Suprapubic skin (tissue), 4 donors: ENCODE measurements at regions not wholly inside any gene's neighbourhood (a gene's known extent, or its start where the extent isn't known, plus 50 kb on each side); places are given as distances from the start of the nearest gene placed in this dataset.

Experiments used
- DNase-seq, 2 donors: peaks; one replicate each; pipeline ENCODE4 v3.0.0-alpha.2; 2019; ENCODE audit warnings: low spot score in 2 of 2
- H3K27ac ChIP-seq: fragments of 200-600 bp; sonication (generic); one replicate; pipeline ENCODE4 v1.5.1; 2019
- H3K27me3 ChIP-seq: fragments of 200-600 bp; sonication (generic); one replicate; pipeline ENCODE4 v1.5.1; 2019
- H3K36me3 ChIP-seq: fragments of 200-600 bp; sonication (generic); one replicate; pipeline ENCODE4 v1.5.1; 2019
- H3K4me1 ChIP-seq: fragments of 200-600 bp; sonication (generic); one replicate; pipeline ENCODE4 v1.5.1; 2019
- H3K4me3 ChIP-seq: fragments of 200-600 bp; sonication (generic); one replicate; pipeline ENCODE4 v1.5.1; 2019; ENCODE audit warnings: mild to moderate bottlenecking
- H3K9me3 ChIP-seq: fragments of 200-600 bp; sonication (generic); one replicate; pipeline ENCODE4 v1.5.1; 2019
- CTCF ChIP-seq, 2 donors: fragments of 200-600 bp in 1 of 2; fragments of 450-650 bp in 1 of 2; sonication (generic) in 1 of 2; IDR thresholded peaks; one replicate each; pipeline ENCODE4 v1.5.1; 2016 to 2019; ENCODE audit warnings: antibody characterized with exemption in 2 of 2, mild to moderate bottlenecking in 1 of 2, moderate library complexity in 1 of 2
- EP300 ChIP-seq: sonication (generic); formaldehyde crosslinking; IDR thresholded peaks from one replicate; pipeline ENCODE4 v1.6.1; 2017; ENCODE audit warnings: antibody characterized with exemption
- POLR2A ChIP-seq, 2 donors: fragments of 450-650 bp; IDR thresholded peaks; one replicate each; pipeline ENCODE4 v1.6.1; 2017; ENCODE audit warnings: antibody characterized with exemption in 2 of 2, mild to moderate bottlenecking in 2 of 2, moderate library complexity in 2 of 2
- POLR2AphosphoS5 ChIP-seq, 3 donors: sonication (generic); formaldehyde crosslinking; IDR thresholded peaks; one replicate each; pipeline ENCODE4 v1.6.1; 2017; ENCODE audit warnings: antibody characterized with exemption in 3 of 3
- WGBS: methylation state at CpG from one replicate; pipeline ENCODE4 v1.1.5; 2018; 5-methylcytosine and 5-hydroxymethylcytosine counted together

- H3K27me3 ChIP-seq: peaks cover 11% of the 10 kb centered on the region
- H3K9me3 ChIP-seq: no peaks in the 10 kb centered on the region
- 73% methylated on average over 4 of the region's 4 CpGs for WGBS
- H3K4me3 ChIP-seq: no peak overlapping the region
- no peaks in the 10 kb centered on the region for H3K4me1 ChIP-seq
- no peak for DNase-seq
- H3K27ac ChIP-seq: no peak overlapping the region
- no peaks in the 10 kb centered on the region for H3K36me3 ChIP-seq
- TF ChIP-seq POLR2A (IDR thresholded peaks at IDR 0.05) (no peak), EP300 (no peak), CTCF (IDR thresholded peaks at IDR 0.05) (no peak), POLR2AphosphoS5 (IDR thresholded peaks at IDR 0.05) (no peak)
Observed at GRCh38 chr10:6699336-6699735, 119.3 kb upstream of the PRKCQ start.

- no peak overlapping the region for H3K4me3 ChIP-seq
- TF ChIP-seq EP300 (no peak), POLR2A (IDR thresholded peaks at IDR 0.05) (no peak), POLR2AphosphoS5 (IDR thresholded peaks at IDR 0.05) (no peak), CTCF (IDR thresholded peaks at IDR 0.05) (no peak)
- H3K27ac ChIP-seq: no peak overlapping the region
- no peaks in the 10 kb centered on the region for H3K36me3 ChIP-seq
- peaks cover 19% of the 10 kb centered on the region for H3K27me3 ChIP-seq
- H3K9me3 ChIP-seq: no peaks in the 10 kb centered on the region
- WGBS: 76% methylated on average over 1 of the region's 1 CpG
- H3K4me1 ChIP-seq: no peaks in the 10 kb centered on the region
- DNase-seq: no peak
Observed at GRCh38 chr10:6695519-6695918, 115.4 kb upstream of the PRKCQ start.

GRCh38 chr10:6694447-6695140, 114.5 kb upstream of the PRKCQ start:
- TF ChIP-seq CTCF (IDR thresholded peaks at IDR 0.05) (no peak), POLR2AphosphoS5 (IDR thresholded peaks at IDR 0.05) (no peak), POLR2A (IDR thresholded peaks at IDR 0.05) (no peak), EP300 (no peak)
- Histone ChIP-seq H3K9me3 (no peaks in the 10 kb centered on the region), H3K27ac (no peak overlapping the region), H3K36me3 (no peaks in the 10 kb centered on the region), H3K27me3 (peaks cover 19% of the 10 kb centered on the region), H3K4me1 (no peaks in the 10 kb centered on the region), H3K4me3 (no peak overlapping the region)
- DNase-seq: no peak
- WGBS: 69% methylated on average over 8 of the region's 8 CpGs

GRCh38 chr10:6692856-6693255, 112.8 kb upstream of the PRKCQ start:
- H3K9me3 ChIP-seq: no peaks in the 10 kb centered on the region
- no peak for DNase-seq
- no peak overlapping the region for H3K27ac ChIP-seq
- H3K36me3 ChIP-seq: no peaks in the 10 kb centered on the region
- H3K4me1 ChIP-seq: no peaks in the 10 kb centered on the region
- no peak overlapping the region for H3K4me3 ChIP-seq
- WGBS: 95% methylated on average over 7 of the region's 7 CpGs
- peaks cover 22% of the 10 kb centered on the region for H3K27me3 ChIP-seq
- TF ChIP-seq POLR2AphosphoS5 (IDR thresholded peaks at IDR 0.05): no peak
- TF ChIP-seq EP300: no peak
- no peak for TF ChIP-seq CTCF (IDR thresholded peaks at IDR 0.05)
- TF ChIP-seq POLR2A (IDR thresholded peaks at IDR 0.05): no peak

- no peaks in the 10 kb centered on the region for H3K9me3 ChIP-seq
- H3K4me3 ChIP-seq: no peak overlapping the region
- no peaks in the 10 kb centered on the region for H3K4me1 ChIP-seq
- DNase-seq: no peak
- TF ChIP-seq POLR2AphosphoS5 (IDR thresholded peaks at IDR 0.05) (no peak), CTCF (IDR thresholded peaks at IDR 0.05) (no peak), EP300 (no peak), POLR2A (IDR thresholded peaks at IDR 0.05) (no peak)
- no peaks in the 10 kb centered on the region for H3K36me3 ChIP-seq
- WGBS: 70% methylated on average over 2 of the region's 2 CpGs
- peaks cover 29% of the 10 kb centered on the region for H3K27me3 ChIP-seq
- H3K27ac ChIP-seq: no peak overlapping the region
Observed at GRCh38 chr10:6692103-6692502, 112.0 kb upstream of the PRKCQ start.
